ENCODE measurements at regions not wholly inside any gene's neighbourhood (a gene's known extent, or its start where the extent isn't known, plus 50 kb on each side); places are given as distances from the start of the nearest gene placed in this dataset.

GRCh38 chr10:124200011-124200410, 106.6 kb upstream of the CHST15 start:
- Histone ChIP-seq H3K27me3 (ENCODE audit: insufficient read depth, low read depth, severe bottlenecking) (no peaks in the 10 kb centered on the region), H3K4me3 (ENCODE audit: low read depth, low read length) (no peak overlapping the region), H3K9me3 (ENCODE audit: severe bottlenecking) (peaks cover 3% of the 10 kb centered on the region), H3K36me3 (no peaks in the 10 kb centered on the region), H3K27ac (no peak overlapping the region)
- DNase-seq = no peak
- no peak for TF ChIP-seq CTCF (IDR thresholded peaks at IDR 0.05; ENCODE audit: low read depth, low read length)

DNA sequence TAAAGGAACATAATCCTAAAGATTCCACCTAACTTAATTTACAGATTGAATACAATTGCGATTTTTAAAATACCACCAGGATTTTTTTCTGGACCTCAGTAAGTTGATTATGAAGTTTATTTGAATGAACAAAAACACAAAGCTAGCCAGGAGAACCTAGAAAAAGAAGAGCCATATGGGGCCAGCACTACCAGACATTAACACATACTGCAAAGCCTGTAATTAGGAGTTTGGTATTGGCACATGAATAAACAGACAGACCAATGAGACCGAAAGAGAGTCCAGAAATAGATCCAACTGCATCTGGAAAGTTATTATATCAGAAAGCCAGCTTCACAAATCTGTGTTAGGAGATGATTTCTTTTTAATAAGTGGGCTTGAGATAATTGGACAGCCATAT, 105.5 kb upstream of the CHST15 start:
- no peak for TF ChIP-seq CTCF (IDR thresholded peaks at IDR 0.05; ENCODE audit: low read depth, low read length)
- DNase-seq = no peak
- no peaks in the 10 kb centered on the region for H3K36me3 ChIP-seq
- no peak overlapping the region for H3K27ac ChIP-seq
- H3K9me3 ChIP-seq (ENCODE audit: severe bottlenecking) = peaks cover 3% of the 10 kb centered on the region
- H3K27me3 ChIP-seq (ENCODE audit: insufficient read depth, low read depth, severe bottlenecking) = no peaks in the 10 kb centered on the region
- no peak overlapping the region for H3K4me3 ChIP-seq (ENCODE audit: low read depth, low read length)

- DNase-seq = no peak
- no peak overlapping the region for H3K27ac ChIP-seq
- no peak for TF ChIP-seq CTCF (IDR thresholded peaks at IDR 0.05; ENCODE audit: low read depth, low read length)
- peaks cover 3% of the 10 kb centered on the region for H3K9me3 ChIP-seq (ENCODE audit: severe bottlenecking)
- no peak overlapping the region for H3K4me3 ChIP-seq (ENCODE audit: low read depth, low read length)
- H3K36me3 ChIP-seq = no peaks in the 10 kb centered on the region
- H3K27me3 ChIP-seq (ENCODE audit: insufficient read depth, low read depth, severe bottlenecking) = no peaks in the 10 kb centered on the region
Measured at GRCh38 chr10:124198125-124198501, 104.7 kb upstream of the CHST15 start.

GRCh38 chr10:124197371-124198124, 104.2 kb upstream of the CHST15 start:
- TF ChIP-seq CTCF (IDR thresholded peaks at IDR 0.05; ENCODE audit: low read depth, low read length) = no peak
- H3K27ac ChIP-seq = no peak overlapping the region

GRCh38 chr10:124196659-124197058, 103.3 kb upstream of the CHST15 start:
- TF ChIP-seq CTCF (IDR thresholded peaks at IDR 0.05; ENCODE audit: low read depth, low read length) = no peak
- no peak overlapping the region for H3K27ac ChIP-seq
- no peaks in the 10 kb centered on the region for H3K27me3 ChIP-seq (ENCODE audit: insufficient read depth, low read depth, severe bottlenecking)
- peaks cover 3% of the 10 kb centered on the region for H3K9me3 ChIP-seq (ENCODE audit: severe bottlenecking)
- H3K4me3 ChIP-seq (ENCODE audit: low read depth, low read length) = no peak overlapping the region
- H3K36me3 ChIP-seq = no peaks in the 10 kb centered on the region
- DNase-seq = no peak

More at GRCh38 chr10:124197371-124198124, 104.2 kb upstream of the CHST15 start:
- Histone ChIP-seq H3K9me3 (ENCODE audit: severe bottlenecking) (peaks cover 3% of the 10 kb centered on the region), H3K36me3 (no peaks in the 10 kb centered on the region), H3K4me3 (ENCODE audit: low read depth, low read length) (no peak overlapping the region), H3K27me3 (ENCODE audit: insufficient read depth, low read depth, severe bottlenecking) (no peaks in the 10 kb centered on the region)
- DNase-seq = no peak
